SHP77 treated with DMSO at 0.1 percent for 48 hours (cell line): ENCODE measurements at regions not wholly inside any gene's neighbourhood (a gene's known extent, or its start where the extent isn't known, plus 50 kb on each side); places are given as distances from the start of the nearest gene placed in this dataset.
"Not testable (repeated sequence)": the region's sequence is repeated elsewhere in the genome, so short reads cannot be mapped to it uniquely, and the experiment has no call there.

Experiments used
- DNase-seq: peaks from one replicate; lab custom pipeline; 2025; lab: John Stamatoyannopoulos, UW

GRCh38 chr15:31178705-31179104, 77.2 kb upstream of the TRPM1 start:
- DNase-seq: no peak

GRCh38 chr15:31179693-31180092, 78.2 kb upstream of the TRPM1 start:
- no peak for DNase-seq

- no peak for DNase-seq
Measured at GRCh38 chr15:31193291-31193690, 91.8 kb upstream of the TRPM1 start.

- DNase-seq: no peak
Measured at GRCh38 chr15:31195871-31196270, 94.3 kb upstream of the TRPM1 start.

GRCh38 chr15:31197497-31198414, 96.2 kb upstream of the TRPM1 start:
- DNase-seq: peak; percentile 32

GRCh38 chr15:31200735-31201151, 99.2 kb upstream of the TRPM1 start:
- peak; percentile 12 for DNase-seq

- DNase-seq: no peak
Measured at GRCh38 chr15:31202953-31203352, 101.4 kb upstream of the TRPM1 start.

GRCh38 chr15:31203999-31204398, 102.5 kb upstream of the TRPM1 start:
- DNase-seq: no peak

GRCh38 chr15:31206386-31207181, 105.1 kb upstream of the TRPM1 start:
- no peak for DNase-seq

- no peak for DNase-seq
Measured at GRCh38 chr15:31207246-31207645, 105.7 kb upstream of the TRPM1 start.

GRCh38 chr15:31207861-31208260, 106.3 kb upstream of the TRPM1 start:
- DNase-seq: not testable (repeated sequence)

GRCh38 chr15:31208817-31209216, 107.3 kb upstream of the TRPM1 start:
- no peak for DNase-seq

GRCh38 chr15:31211353-31211752, 109.8 kb upstream of the TRPM1 start:
- DNase-seq: no peak

- DNase-seq: no peak
Measured at GRCh38 chr15:31212326-31213080, 111.0 kb upstream of the TRPM1 start.

GRCh38 chr15:31214158-31214863, 112.3 kb upstream of the KLF13 start:
- no peak for DNase-seq

- no peak for DNase-seq
Measured at GRCh38 chr15:31214864-31215489, 111.7 kb upstream of the KLF13 start.

- peak; percentile 49 for DNase-seq
Measured at GRCh38 chr15:31215490-31216214, 111.0 kb upstream of the KLF13 start.

- peak; percentile 48 for DNase-seq
Measured at GRCh38 chr15:31216215-31216911, 110.3 kb upstream of the KLF13 start.

GRCh38 chr15:31217067-31217466, 109.6 kb upstream of the KLF13 start:
- no peak for DNase-seq
